Left ventricle myocardium inferior (tissue), 1 donor: ENCODE measurements at regions not wholly inside any gene's neighbourhood (a gene's known extent, or its start where the extent isn't known, plus 50 kb on each side); places are given as distances from the start of the nearest gene placed in this dataset.

ENCODE experiments used
- DNase-seq: peaks from one replicate; pipeline ENCODE4 v3.0.0-alpha.2; 2020
- H3K27ac ChIP-seq: fragments of 200-600 bp; replicated peaks from 2 replicates; pipeline ENCODE4 v1.8.0; 2021
- H3K27me3 ChIP-seq: fragments of 200-600 bp; 2 replicates; pipeline ENCODE4 v1.8.0; 2021; ENCODE audit warnings: low read depth
- H3K36me3 ChIP-seq: fragments of 200-600 bp; 2 replicates; pipeline ENCODE4 v1.8.0; 2021
- H3K4me1 ChIP-seq: fragments of 200-600 bp; 2 replicates; pipeline ENCODE4 v1.8.0; 2021
- H3K4me3 ChIP-seq: fragments of 200-600 bp; 2 replicates; pipeline ENCODE4 v1.8.0; 2021; ENCODE audit warnings: mild to moderate bottlenecking, moderate library complexity
- H3K9me3 ChIP-seq: fragments of 200-600 bp; replicated peaks from 2 replicates; pipeline ENCODE4 v1.8.0; 2021
- CTCF ChIP-seq: fragments of 200-600 bp; IDR thresholded peaks from 2 replicates; pipeline ENCODE4 v1.8.0; 2021; ENCODE audit warnings: antibody characterized with exemption, mild to moderate bottlenecking, borderline replicate concordance
- intact Hi-C: fragments of 100-400 bp; cut with micrococcal nuclease; formaldehyde crosslinking; loops from one replicate; pipeline ENCODE4 v1.11.0; 2022
- donor health status: DM: no; HTN: yes; CAD: no; lungs with severe emphysema.

GRCh38 chr11:109526061-109526460 is 104.1 kb downstream of the C11orf87 start:
- no peak overlapping the region for H3K27ac ChIP-seq

GRCh38 chr11:109526931-109527330 is 104.9 kb downstream of the C11orf87 start:
- intact Hi-C loops = no loop called here
- no peak for TF ChIP-seq CTCF
- no peaks in the 10 kb centered on the region for H3K4me1 ChIP-seq
- no peaks in the 10 kb centered on the region for H3K27me3 ChIP-seq
- H3K27ac ChIP-seq = no peak overlapping the region
- H3K36me3 ChIP-seq = no peaks in the 10 kb centered on the region
- no peaks in the 10 kb centered on the region for H3K9me3 ChIP-seq
- DNase-seq = no peak
- no peak overlapping the region for H3K4me3 ChIP-seq

More at GRCh38 chr11:109526061-109526460, 104.1 kb downstream of the C11orf87 start:
- H3K9me3 ChIP-seq = no peaks in the 10 kb centered on the region
- DNase-seq = no peak
- H3K36me3 ChIP-seq = no peaks in the 10 kb centered on the region
- H3K4me1 ChIP-seq = no peaks in the 10 kb centered on the region
- intact Hi-C loops = no loop called here
- H3K27me3 ChIP-seq = no peaks in the 10 kb centered on the region
- no peak overlapping the region for H3K4me3 ChIP-seq
- TF ChIP-seq CTCF = no peak

- no peak for TF ChIP-seq CTCF
- intact Hi-C loops = no loop called here
- H3K27ac ChIP-seq = no peak overlapping the region
- H3K4me1 ChIP-seq = no peaks in the 10 kb centered on the region
- H3K36me3 ChIP-seq = no peaks in the 10 kb centered on the region
- no peaks in the 10 kb centered on the region for H3K27me3 ChIP-seq
- no peak overlapping the region for H3K4me3 ChIP-seq
- DNase-seq = no peak
- no peaks in the 10 kb centered on the region for H3K9me3 ChIP-seq
These were observed 105.5 kb downstream of the C11orf87 start for GRCh38 chr11:109527496-109527895.

GRCh38 chr11:109547356-109548027 is 125.5 kb downstream of the C11orf87 start:
- Histone ChIP-seq H3K27me3 (no peaks in the 10 kb centered on the region), H3K27ac (no peak overlapping the region), H3K36me3 (no peaks in the 10 kb centered on the region), H3K4me1 (no peaks in the 10 kb centered on the region), H3K4me3 (no peak overlapping the region), H3K9me3 (peaks cover 26% of the 10 kb centered on the region)
- DNase-seq = no peak
- intact Hi-C loops = no loop called here
- TF ChIP-seq CTCF = no peak

- TF ChIP-seq CTCF = no peak
- intact Hi-C loops = no loop called here
- Histone ChIP-seq H3K9me3 (no peaks in the 10 kb centered on the region), H3K36me3 (no peaks in the 10 kb centered on the region), H3K27ac (no peak overlapping the region), H3K4me3 (no peak overlapping the region), H3K4me1 (no peaks in the 10 kb centered on the region), H3K27me3 (no peaks in the 10 kb centered on the region)
- no peak for DNase-seq
These were observed 130.4 kb downstream of the C11orf87 start for GRCh38 chr11:109552376-109552775.
